Right lobe of liver (tissue), 4 donors: ENCODE measurements at regions not wholly inside any gene's neighbourhood (a gene's known extent, or its start where the extent isn't known, plus 50 kb on each side); places are given as distances from the start of the nearest gene placed in this dataset.

Source experiments
- CTCF ChIP-seq, 4 donors: fragments of 200-600 bp in 3 of 4; fragments of 450-650 bp in 1 of 4; IDR thresholded peaks; one replicate each; pipeline versions ENCODE4 v1.5.1 to v1.8.0; 2016 to 2022; ENCODE audit warnings: antibody characterized with exemption in 4 of 4, mild to moderate bottlenecking in 2 of 4
- POLR2A ChIP-seq: fragments of 450-650 bp; IDR thresholded peaks from one replicate; pipeline ENCODE4 v1.6.1; 2017; ENCODE audit warnings: antibody characterized with exemption, mild to moderate bottlenecking
- donor health status: DM: no; HTN: no; CAD: no.
- donor health status: DM: no; HTN: no; CAD: no.
- donor health status: DM: no; HTN: yes; CAD: no.

- TF ChIP-seq POLR2A = no peak
- TF ChIP-seq CTCF (IDR thresholded peaks at IDR 0.05) = no peak
Measured at GRCh38 chr2:21658907-21659477, 535.2 kb downstream of the TDRD15 start.
